Naive B cell (primary cell): ENCODE measurements at regions not wholly inside any gene's neighbourhood (a gene's known extent, or its start where the extent isn't known, plus 50 kb on each side); places are given as distances from the start of the nearest gene placed in this dataset.
"Not testable (repeated sequence)": the region's sequence is repeated elsewhere in the genome, so short reads cannot be mapped to it uniquely, and the experiment has no call there.

ENCODE experiments used
- ATAC-seq, 2 donors: fragments of 150-1000 bp; cut with Tn5 transposase; 2 replicates each; pipeline ENCODE4 v1.10.0; 2021; ENCODE audit warnings: low read depth in 2 of 2, mild to moderate bottlenecking in 2 of 2, moderate library complexity in 2 of 2
- DNase-seq: peaks from one replicate; pipeline ENCODE4 v3.0.0; 2022
- H3K27ac Mint-ChIP-seq, 6 donors: one replicate each; pipeline ENCODE4 v1.8.0; 2020 to 2022; ENCODE audit warnings: mild to moderate bottlenecking in 6 of 6, mixed read lengths in 6 of 6, moderate library complexity in 5 of 6, inconsistent platforms in 2 of 6
- H3K27me3 Mint-ChIP-seq, 3 donors: one replicate each; pipeline ENCODE4 v1.8.0; 2021 to 2022; ENCODE audit warnings: mixed read lengths in 3 of 3, mild to moderate bottlenecking in 1 of 3
- H3K36me3 Mint-ChIP-seq, 2 donors: one replicate each; pipeline ENCODE4 v1.8.0; 2020 to 2022; ENCODE audit warnings: mixed read lengths in 2 of 2, inconsistent platforms in 1 of 2, mild to moderate bottlenecking in 1 of 2
- H3K4me1 Mint-ChIP-seq, 3 donors: one replicate each; pipeline ENCODE4 v1.8.0; 2020 to 2022; ENCODE audit warnings: mixed read lengths in 3 of 3, inconsistent platforms in 1 of 3, mild to moderate bottlenecking in 1 of 3, moderate library complexity in 1 of 3
- H3K4me3 Mint-ChIP-seq, 8 donors: one replicate each; pipeline ENCODE4 v1.8.0; 2020 to 2022; ENCODE audit warnings: mild to moderate bottlenecking in 8 of 8, mixed read lengths in 8 of 8, moderate library complexity in 8 of 8, inconsistent platforms in 2 of 8
- H3K9me3 Mint-ChIP-seq, 7 donors: one replicate each; pipeline ENCODE4 v1.8.0; 2020 to 2022; ENCODE audit warnings: mixed read lengths in 7 of 7, mild to moderate bottlenecking in 5 of 7, inconsistent platforms in 2 of 7, moderate library complexity in 1 of 7

- Mint-ChIP-seq H3K9me3 (peaks cover 1 to 19% (median 7%) of the 10 kb centered on the region in 7 donors), H3K36me3 (no peaks in the 10 kb centered on the region), H3K27me3 (no peaks in the 10 kb centered on the region), H3K27ac (no peak overlapping the region), H3K4me3 (no peak overlapping the region), H3K4me1 (no peaks in the 10 kb centered on the region)
- no peak for DNase-seq
- no peak for ATAC-seq
Observed at GRCh38 chr4:188658958-188659522, 519.8 kb downstream of the TRIML1 start.

DNA sequence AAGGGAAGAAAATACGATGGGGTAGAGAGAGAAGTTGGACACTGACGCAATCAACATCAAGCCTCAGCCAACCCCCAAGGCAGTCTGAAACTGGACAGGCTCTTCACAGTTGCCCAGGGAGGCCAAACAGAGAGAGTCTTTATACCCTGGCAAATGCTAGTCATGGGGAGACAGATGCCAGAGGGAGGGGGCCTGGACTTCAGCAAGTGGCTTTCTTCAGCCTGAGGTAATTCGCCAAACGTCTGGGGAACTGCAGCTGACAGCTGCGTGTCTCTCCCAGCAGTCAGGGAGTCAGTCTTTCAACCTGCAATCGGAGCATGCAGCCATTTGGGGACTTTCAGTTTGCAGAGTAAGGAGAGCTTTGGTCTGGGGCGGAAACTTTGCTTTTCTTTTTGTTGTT lies 521.6 kb downstream of the TRIML1 start:
- Mint-ChIP-seq H3K4me3 (no peak overlapping the region), H3K9me3 (peaks cover under 1 to 24% (median 6%) of the 10 kb centered on the region in 7 donors), H3K27ac (peak overlapping the region in 1 of 6 donors; percentile 23)

DNA sequence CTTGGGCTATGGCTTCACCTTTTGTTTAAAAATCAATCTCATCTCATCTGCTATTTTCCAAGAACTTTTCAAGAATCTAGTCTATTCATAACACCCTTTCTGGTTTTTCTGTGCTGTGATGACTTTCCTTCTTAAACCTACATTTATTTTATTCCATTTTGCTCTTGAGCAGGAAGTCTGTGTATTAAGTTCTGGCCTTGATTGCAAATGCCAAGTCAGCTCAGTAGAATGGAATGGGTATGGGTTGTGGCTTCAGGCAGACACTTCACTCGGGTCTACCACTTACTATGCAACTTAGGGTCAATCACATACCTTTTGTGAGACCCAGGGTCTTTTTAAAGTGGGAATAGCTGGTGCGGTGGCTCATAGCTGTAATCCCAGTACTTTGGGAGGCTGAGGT lies 522.3 kb downstream of the TRIML1 start:
- no peaks in the 10 kb centered on the region for H3K27me3 Mint-ChIP-seq
- DNase-seq (no peak), ATAC-seq (no peak)
- peaks cover 4 to 24% (median 6%) of the 10 kb centered on the region in 7 donors for H3K9me3 Mint-ChIP-seq
- H3K27ac Mint-ChIP-seq, result no peak overlapping the region
- H3K4me1 Mint-ChIP-seq, result no peaks in the 10 kb centered on the region
- no peak overlapping the region for H3K4me3 Mint-ChIP-seq
- H3K36me3 Mint-ChIP-seq, result no peaks in the 10 kb centered on the region

More for the DNA sequence above, 521.6 kb downstream of the TRIML1 start:
- ATAC-seq, result no peak
- no peaks in the 10 kb centered on the region for H3K27me3 Mint-ChIP-seq
- no peak for DNase-seq
- H3K4me1 Mint-ChIP-seq, result no peaks in the 10 kb centered on the region
- no peaks in the 10 kb centered on the region for H3K36me3 Mint-ChIP-seq

DNA sequence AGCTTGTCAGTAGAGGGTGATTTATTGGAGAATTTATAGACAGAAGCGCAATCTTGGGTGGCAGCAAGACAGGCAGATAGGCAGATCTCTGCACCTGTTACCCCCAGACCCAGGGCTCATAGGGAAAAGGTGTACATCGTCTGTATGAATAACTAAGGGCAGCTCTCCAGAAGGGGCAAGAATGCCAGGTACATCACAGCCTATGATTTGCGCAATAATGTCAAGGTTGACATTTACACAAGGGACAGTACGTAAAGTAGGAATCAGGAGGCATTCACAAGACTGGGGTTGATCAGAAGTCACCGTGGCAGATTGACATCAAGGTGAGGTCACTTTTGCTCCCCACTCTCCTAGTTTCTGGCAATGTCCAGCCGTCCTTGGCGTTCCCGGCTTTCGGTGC lies 524.1 kb downstream of the TRIML1 start:
- Mint-ChIP-seq H3K4me1 (no peaks in the 10 kb centered on the region), H3K4me3 (no peak overlapping the region), H3K27ac (no peak overlapping the region), H3K9me3 (peaks cover 4 to 24% (median 6%) of the 10 kb centered on the region in 7 donors), H3K36me3 (peaks cover 0 to under 1% of the 10 kb centered on the region in 2 donors), H3K27me3 (no peaks in the 10 kb centered on the region)
- DNase-seq (no peak), ATAC-seq (no peak)

DNA sequence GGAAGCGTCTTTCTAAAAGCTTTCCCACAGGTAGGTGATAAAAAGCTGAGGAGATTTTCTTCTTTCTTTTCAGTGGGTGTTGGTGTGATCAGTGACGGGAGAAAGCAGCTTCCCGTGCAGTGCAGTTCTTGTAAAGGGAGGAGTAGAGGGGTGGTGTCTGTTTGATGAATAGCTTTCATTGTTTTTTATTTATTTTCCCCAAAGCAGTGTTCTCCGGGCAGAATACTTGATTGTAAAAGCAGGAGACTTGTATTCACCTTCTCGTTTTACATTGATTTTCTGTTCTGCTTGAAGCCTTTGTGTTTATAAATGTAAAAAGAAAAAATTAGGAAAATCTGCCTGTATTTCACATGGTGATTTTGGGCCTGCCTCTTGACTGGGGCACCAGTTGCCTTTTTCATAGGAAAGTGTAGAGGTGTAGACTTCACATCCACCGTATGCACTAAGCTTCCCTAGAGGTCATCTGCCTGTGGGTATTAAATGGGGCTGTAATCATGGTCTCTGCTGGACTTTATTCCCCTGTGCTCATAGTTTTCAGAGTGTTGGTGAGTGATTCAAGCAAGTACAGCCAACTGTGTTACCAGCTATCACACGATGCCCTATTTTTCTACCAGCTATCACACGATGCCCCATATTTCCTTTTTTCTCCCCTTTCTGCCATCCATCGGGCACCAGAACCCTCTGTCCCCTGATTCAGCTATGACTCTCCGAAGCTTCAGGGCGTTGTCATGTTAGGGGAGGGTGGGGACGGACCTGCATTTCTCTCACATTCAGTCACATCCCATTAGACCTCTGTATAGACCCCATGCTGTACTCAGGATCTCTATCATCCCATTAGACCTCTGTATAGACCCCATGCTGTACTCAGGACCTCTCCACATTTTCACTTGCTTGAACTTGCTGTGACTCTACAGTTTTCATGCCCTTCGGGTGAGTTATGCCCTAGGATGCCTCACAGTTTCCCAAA lies 526.5 kb downstream of the TRIML1 start:
- Mint-ChIP-seq H3K27ac (no peak overlapping the region), H3K4me3 (no peak overlapping the region), H3K4me1 (no peaks in the 10 kb centered on the region), H3K9me3 (peaks cover 2 to 23% (median 9%) of the 10 kb centered on the region in 7 donors), H3K27me3 (no peaks in the 10 kb centered on the region), H3K36me3 (peaks cover 0 to 10% of the 10 kb centered on the region in 2 donors)
- no peak for ATAC-seq
- DNase-seq, result no peak

- not testable (repeated sequence) for H3K4me1 Mint-ChIP-seq, DNase-seq, H3K36me3 Mint-ChIP-seq, H3K27ac Mint-ChIP-seq, H3K4me3 Mint-ChIP-seq, H3K27me3 Mint-ChIP-seq, ATAC-seq
- H3K9me3 Mint-ChIP-seq, result peaks cover 4 to 34% (median 12%) of the 10 kb centered on the region in 7 donors
Observed at GRCh38 chr4:188678691-188679090, 539.5 kb downstream of the TRIML1 start.

DNA sequence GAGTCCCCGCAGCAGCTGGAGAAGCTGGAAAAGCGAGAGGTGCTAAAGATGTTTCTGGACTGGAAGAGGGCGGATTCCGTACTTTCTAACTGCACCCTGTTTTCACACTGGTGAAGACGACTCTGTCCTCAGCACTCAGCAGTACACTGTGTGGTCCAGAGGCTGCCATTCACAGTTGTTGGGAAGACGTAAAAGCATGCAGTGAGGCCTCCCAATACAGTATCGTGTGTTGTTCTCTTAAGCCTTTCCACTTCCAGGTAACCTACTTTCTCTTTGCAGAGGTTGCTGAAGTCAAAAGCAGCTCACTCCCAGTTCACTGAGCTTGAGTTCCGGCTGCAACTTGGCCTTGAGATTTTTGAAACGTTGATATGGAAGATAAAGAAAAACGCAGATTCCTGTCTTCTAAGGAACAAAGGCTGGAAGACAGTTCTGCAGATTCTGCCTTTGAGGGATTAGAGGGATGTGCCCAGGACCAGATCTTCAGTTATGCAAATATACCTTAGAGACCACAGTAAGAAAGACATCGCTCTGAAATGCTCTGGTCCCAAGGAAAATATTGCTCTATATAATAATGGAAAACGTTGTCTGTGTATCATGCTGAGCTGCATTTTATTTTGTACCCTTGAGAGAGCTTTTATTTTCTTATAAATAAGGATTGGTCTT lies 540.9 kb downstream of the TRIML1 start:
- no peak for ATAC-seq

GRCh38 chr4:188680667-188681063 lies 541.4 kb downstream of the TRIML1 start:
- DNase-seq (no peak), ATAC-seq (no peak)
- Mint-ChIP-seq H3K4me1 (no peaks in the 10 kb centered on the region), H3K27me3 (no peaks in the 10 kb centered on the region), H3K36me3 (no peaks in the 10 kb centered on the region), H3K9me3 (peaks cover 5 to 29% (median 9%) of the 10 kb centered on the region in 7 donors), H3K27ac (no peak overlapping the region), H3K4me3 (no peak overlapping the region)

More for the DNA sequence above, 540.9 kb downstream of the TRIML1 start:
- no peaks in the 10 kb centered on the region for H3K36me3 Mint-ChIP-seq
- H3K9me3 Mint-ChIP-seq, result peaks cover 4 to 32% (median 10%) of the 10 kb centered on the region in 7 donors
- DNase-seq, result no peak
- H3K27ac Mint-ChIP-seq, result no peak overlapping the region
- H3K4me3 Mint-ChIP-seq, result no peak overlapping the region
- no peaks in the 10 kb centered on the region for H3K4me1 Mint-ChIP-seq
- no peaks in the 10 kb centered on the region for H3K27me3 Mint-ChIP-seq

DNA sequence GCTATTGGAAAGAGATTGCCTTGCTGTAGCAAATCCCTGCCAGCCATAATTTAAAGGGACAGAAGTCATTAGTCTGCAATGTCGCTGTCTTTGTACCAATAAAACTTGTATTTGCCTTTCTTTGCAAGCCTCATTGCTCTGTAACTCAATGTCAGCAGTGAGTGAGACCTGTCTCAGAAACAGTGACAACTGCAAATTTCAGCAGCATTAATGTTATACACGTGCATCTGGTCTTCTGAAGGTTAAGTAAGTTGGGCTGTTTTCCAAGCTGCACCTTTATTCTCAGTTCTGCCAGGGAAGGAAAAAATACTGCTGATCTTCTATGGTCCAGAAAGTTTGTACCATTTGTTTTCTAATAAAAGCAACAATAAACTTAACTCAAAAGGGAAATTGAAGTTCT lies 543.1 kb downstream of the TRIML1 start:
- no peaks in the 10 kb centered on the region for H3K27me3 Mint-ChIP-seq
- no peak overlapping the region for H3K27ac Mint-ChIP-seq
- no peaks in the 10 kb centered on the region for H3K4me1 Mint-ChIP-seq
- no peak for DNase-seq
- peaks cover 7 to 32% (median 11%) of the 10 kb centered on the region in 7 donors for H3K9me3 Mint-ChIP-seq
- H3K4me3 Mint-ChIP-seq, result no peak overlapping the region
- H3K36me3 Mint-ChIP-seq, result no peaks in the 10 kb centered on the region
- no peak for ATAC-seq

- H3K27me3 Mint-ChIP-seq, result no peaks in the 10 kb centered on the region
- H3K4me1 Mint-ChIP-seq, result no peaks in the 10 kb centered on the region
- H3K27ac Mint-ChIP-seq, result no peak overlapping the region
- peaks cover 6 to 34% (median 9%) of the 10 kb centered on the region in 7 donors for H3K9me3 Mint-ChIP-seq
- ATAC-seq (no peak), DNase-seq (no peak)
- H3K4me3 Mint-ChIP-seq, result no peak overlapping the region
- no peaks in the 10 kb centered on the region for H3K36me3 Mint-ChIP-seq
Observed at GRCh38 chr4:188683571-188683970, 544.3 kb downstream of the TRIML1 start.

- ATAC-seq (no peak), DNase-seq (no peak)
- Mint-ChIP-seq H3K27me3 (no peaks in the 10 kb centered on the region), H3K27ac (no peak overlapping the region), H3K36me3 (no peaks in the 10 kb centered on the region), H3K4me3 (no peak overlapping the region), H3K4me1 (no peaks in the 10 kb centered on the region), H3K9me3 (peaks cover 3 to 16% (median 5%) of the 10 kb centered on the region in 7 donors)
Observed at GRCh38 chr4:188688956-188689355, 549.7 kb downstream of the TRIML1 start.

- no peak overlapping the region for H3K27ac Mint-ChIP-seq
- H3K9me3 Mint-ChIP-seq, result peaks cover under 1 to 13% (median 5%) of the 10 kb centered on the region in 7 donors
- H3K27me3 Mint-ChIP-seq, result no peaks in the 10 kb centered on the region
- ATAC-seq (no peak), DNase-seq (no peak)
- H3K36me3 Mint-ChIP-seq, result no peaks in the 10 kb centered on the region
- H3K4me1 Mint-ChIP-seq, result no peaks in the 10 kb centered on the region
- no peak overlapping the region for H3K4me3 Mint-ChIP-seq
Observed at GRCh38 chr4:188691811-188692210, 552.6 kb downstream of the TRIML1 start.

- no peaks in the 10 kb centered on the region for H3K4me1 Mint-ChIP-seq
- no peaks in the 10 kb centered on the region for H3K27me3 Mint-ChIP-seq
- H3K9me3 Mint-ChIP-seq, result peaks cover 0 to 5% (median 2%) of the 10 kb centered on the region in 7 donors
- no peak overlapping the region for H3K4me3 Mint-ChIP-seq
- DNase-seq (no peak), ATAC-seq (no peak)
- no peak overlapping the region for H3K27ac Mint-ChIP-seq
- H3K36me3 Mint-ChIP-seq, result no peaks in the 10 kb centered on the region
Observed at GRCh38 chr4:188695261-188695660, 556.0 kb downstream of the TRIML1 start.
